ENCODE measurements at regions not wholly inside any gene's neighbourhood (a gene's known extent, or its start where the extent isn't known, plus 50 kb on each side); places are given as distances from the start of the nearest gene placed in this dataset.

DNA sequence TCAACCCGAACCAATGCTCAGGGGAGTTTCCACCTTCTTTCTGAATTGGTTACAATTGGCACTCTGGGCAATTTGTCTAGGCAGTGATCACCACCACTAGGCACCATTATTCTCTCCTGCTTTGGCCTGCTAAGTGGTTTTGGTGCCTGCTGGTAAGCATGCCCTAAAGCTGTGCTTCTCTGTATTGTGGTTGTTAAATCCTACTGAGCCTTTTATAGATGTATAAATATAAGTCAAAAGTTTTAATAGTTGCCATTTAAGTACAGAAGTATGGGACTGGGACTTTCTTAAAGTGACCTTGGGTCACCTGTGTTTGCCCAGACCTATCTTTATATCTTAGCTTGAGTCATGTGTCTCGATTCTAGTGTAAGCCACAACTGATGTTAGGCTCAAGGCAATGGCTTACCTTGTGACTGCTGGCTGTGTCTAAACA, 475.9 kb downstream of the SLC16A7 start:
- H2AFZ ChIP-seq (ENCODE audit: low read depth, low read length): no peak overlapping the region
- H3K4me2 ChIP-seq (ENCODE audit: low read length): no peak overlapping the region
- H3F3A ChIP-seq (ENCODE audit: insufficient read depth, low read length, poor library complexity, severe bottlenecking): no peaks in the 10 kb centered on the region
- no peak overlapping the region for H3K27ac ChIP-seq (ENCODE audit: low read length)
- H3K36me3 ChIP-seq (ENCODE audit: insufficient read depth, low read length): no peaks in the 10 kb centered on the region
- no peak overlapping the region for H3K4me3 ChIP-seq (ENCODE audit: low read length)
- no peaks in the 10 kb centered on the region for H3K27me3 ChIP-seq (ENCODE audit: insufficient read depth, low read depth, low read length)
- H3K9ac ChIP-seq (ENCODE audit: low read length): no peak overlapping the region
- H4K20me1 ChIP-seq (ENCODE audit: insufficient read depth): no peaks in the 10 kb centered on the region
- no peaks in the 10 kb centered on the region for H3K79me2 ChIP-seq (replicated peaks; ENCODE audit: insufficient read depth, low read length)
- no peaks in the 10 kb centered on the region for H3K9me2 ChIP-seq (ENCODE audit: insufficient read depth, low read length)
- H3K9me3 ChIP-seq (ENCODE audit: low read length): no peaks in the 10 kb centered on the region
- TF ChIP-seq, protein P1, sequence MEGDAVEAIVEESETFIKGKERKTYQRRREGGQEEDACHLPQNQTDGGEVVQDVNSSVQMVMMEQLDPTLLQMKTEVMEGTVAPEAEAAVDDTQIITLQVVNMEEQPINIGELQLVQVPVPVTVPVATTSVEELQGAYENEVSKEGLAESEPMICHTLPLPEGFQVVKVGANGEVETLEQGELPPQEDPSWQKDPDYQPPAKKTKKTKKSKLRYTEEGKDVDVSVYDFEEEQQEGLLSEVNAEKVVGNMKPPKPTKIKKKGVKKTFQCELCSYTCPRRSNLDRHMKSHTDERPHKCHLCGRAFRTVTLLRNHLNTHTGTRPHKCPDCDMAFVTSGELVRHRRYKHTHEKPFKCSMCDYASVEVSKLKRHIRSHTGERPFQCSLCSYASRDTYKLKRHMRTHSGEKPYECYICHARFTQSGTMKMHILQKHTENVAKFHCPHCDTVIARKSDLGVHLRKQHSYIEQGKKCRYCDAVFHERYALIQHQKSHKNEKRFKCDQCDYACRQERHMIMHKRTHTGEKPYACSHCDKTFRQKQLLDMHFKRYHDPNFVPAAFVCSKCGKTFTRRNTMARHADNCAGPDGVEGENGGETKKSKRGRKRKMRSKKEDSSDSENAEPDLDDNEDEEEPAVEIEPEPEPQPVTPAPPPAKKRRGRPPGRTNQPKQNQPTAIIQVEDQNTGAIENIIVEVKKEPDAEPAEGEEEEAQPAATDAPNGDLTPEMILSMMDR (IDR thresholded peaks at IDR 0.05; ENCODE audit: poor library complexity, severe bottlenecking): no peak
- TF ChIP-seq REST (IDR thresholded peaks at IDR 0.05; ENCODE audit: borderline replicate concordance) (no peak), RAD21 (conservative IDR thresholded peaks at IDR 0.05) (no peak), SMC3 (conservative IDR thresholded peaks at IDR 0.05; ENCODE audit: poor library complexity) (no peak), EZH2 (IDR thresholded peaks at IDR 0.05; ENCODE audit: borderline replicate concordance, insufficient read depth, low read length, poor library complexity, severe bottlenecking) (no peak)

- Histone ChIP-seq H3K4me3 (ENCODE audit: low read length) (no peak overlapping the region), H3K27me3 (ENCODE audit: insufficient read depth, low read depth, low read length) (no peaks in the 10 kb centered on the region), H3K4me2 (ENCODE audit: low read length) (no peak overlapping the region), H3K9me2 (ENCODE audit: insufficient read depth, low read length) (no peaks in the 10 kb centered on the region), H3K9me3 (ENCODE audit: low read length) (no peaks in the 10 kb centered on the region), H2AFZ (ENCODE audit: low read depth, low read length) (no peak overlapping the region), H3K36me3 (ENCODE audit: insufficient read depth, low read length) (no peaks in the 10 kb centered on the region), H3K9ac (ENCODE audit: low read length) (no peak overlapping the region), H3K27ac (ENCODE audit: low read length) (no peak overlapping the region), H3K79me2 (replicated peaks; ENCODE audit: insufficient read depth, low read length) (no peaks in the 10 kb centered on the region), H4K20me1 (ENCODE audit: insufficient read depth) (no peaks in the 10 kb centered on the region), H3F3A (ENCODE audit: insufficient read depth, low read length, poor library complexity, severe bottlenecking) (no peaks in the 10 kb centered on the region)
- TF ChIP-seq MXI1 (conservative IDR thresholded peaks at IDR 0.05; ENCODE audit: poor library complexity, severe bottlenecking): no peak
- no peak for TF ChIP-seq EZH2 (IDR thresholded peaks at IDR 0.05; ENCODE audit: borderline replicate concordance, insufficient read depth, low read length, poor library complexity, severe bottlenecking)
- TF ChIP-seq, protein P1 (IDR thresholded peaks at IDR 0.05; ENCODE audit: poor library complexity, severe bottlenecking): no peak
- no peak for TF ChIP-seq REST (IDR thresholded peaks at IDR 0.05; ENCODE audit: borderline replicate concordance)
- no peak for TF ChIP-seq RAD21 (conservative IDR thresholded peaks at IDR 0.05)
- no peak for TF ChIP-seq POLR2AphosphoS5 (IDR thresholded peaks at IDR 0.05)
- no peak for TF ChIP-seq SMC3 (conservative IDR thresholded peaks at IDR 0.05; ENCODE audit: poor library complexity)
- TF ChIP-seq TAF1 (IDR thresholded peaks at IDR 0.05; ENCODE audit: low read depth): no peak
Observed at GRCh38 chr12:60072911-60073310, 477.1 kb downstream of the SLC16A7 start.

All from neural cell (in vitro differentiated cells).